GM19463 (cell line): ENCODE measurements at regions not wholly inside any gene's neighbourhood (a gene's known extent, or its start where the extent isn't known, plus 50 kb on each side); places are given as distances from the start of the nearest gene placed in this dataset.
"Not testable (repeated sequence)": the region's sequence is repeated elsewhere in the genome, so short reads cannot be mapped to it uniquely, and the experiment has no call there.

Experiments used
- ATAC-seq: cut with Tn5 transposase; IDR thresholded peaks from one replicate; pipeline ENCODE4 v1.9.1; 2021; ENCODE audit warnings: mild to moderate bottlenecking, moderate library complexity; ENCODE audit not compliant: unreplicated experiment

- ATAC-seq = no peak
Observed at GRCh38 chr2:223180463-223180862, 128.5 kb downstream of the KCNE4 start.

DNA sequence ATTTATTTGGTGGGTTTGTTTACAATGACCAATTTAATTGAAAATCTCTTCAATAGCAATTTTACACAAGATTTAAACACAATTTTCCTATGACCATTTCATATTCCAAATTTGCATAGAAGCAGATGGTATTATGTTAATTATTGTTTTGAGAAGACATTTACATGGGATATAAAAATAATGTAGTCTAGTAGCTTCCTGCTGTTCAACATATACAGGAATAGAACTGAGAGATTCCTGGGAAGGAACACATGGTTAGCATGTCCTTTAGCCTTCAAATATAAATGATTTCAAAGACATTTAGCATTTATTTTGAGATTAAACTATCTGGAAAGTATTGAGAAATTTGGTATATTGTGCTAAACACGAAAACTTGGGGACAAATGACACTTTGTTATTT is 129.6 kb downstream of the KCNE4 start:
- ATAC-seq = no peak

- no peak for ATAC-seq
Observed at GRCh38 chr2:223182356-223182755, 130.4 kb downstream of the KCNE4 start.

DNA sequence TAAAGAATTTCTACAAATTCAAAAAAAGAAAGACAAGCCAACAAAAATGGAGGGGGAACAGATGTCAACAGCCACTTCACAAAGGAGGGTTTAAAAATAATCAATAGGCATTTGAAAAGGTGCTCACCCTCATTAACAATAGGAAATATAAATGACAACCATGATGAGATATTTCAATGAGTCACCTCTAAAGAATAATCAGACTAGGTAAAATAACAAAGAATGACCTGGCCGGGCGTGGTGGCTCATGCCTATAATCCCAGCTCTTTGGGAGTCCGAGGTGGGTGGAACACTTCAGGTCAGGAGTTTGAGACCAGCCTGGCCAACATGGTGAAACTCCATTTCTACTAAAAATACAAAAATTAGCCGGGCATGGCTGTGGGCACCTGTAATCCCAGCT is 133.6 kb downstream of the KCNE4 start:
- no peak for ATAC-seq

DNA sequence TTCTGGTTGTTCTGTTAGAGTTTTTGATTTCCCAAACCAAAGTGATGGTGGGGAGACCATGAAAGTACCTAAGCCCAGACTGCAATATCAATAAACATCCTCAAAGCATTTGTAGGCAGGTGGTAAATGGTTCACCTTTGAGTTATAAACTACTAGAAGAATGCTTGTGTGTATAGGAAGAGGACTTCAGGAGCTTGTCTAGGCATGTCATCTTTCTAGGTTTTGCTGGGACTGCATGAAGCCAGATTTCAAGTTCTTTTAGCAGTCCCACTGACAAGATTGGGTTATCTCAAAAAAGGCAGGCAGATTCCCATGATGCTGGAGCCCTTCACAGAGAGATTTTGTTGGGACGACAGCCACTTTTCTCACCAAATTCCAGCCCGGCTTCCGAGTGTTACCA is 135.3 kb downstream of the KCNE4 start:
- no peak for ATAC-seq

- ATAC-seq = not testable (repeated sequence)
Observed at GRCh38 chr2:223190561-223191206, 138.7 kb downstream of the KCNE4 start.

DNA sequence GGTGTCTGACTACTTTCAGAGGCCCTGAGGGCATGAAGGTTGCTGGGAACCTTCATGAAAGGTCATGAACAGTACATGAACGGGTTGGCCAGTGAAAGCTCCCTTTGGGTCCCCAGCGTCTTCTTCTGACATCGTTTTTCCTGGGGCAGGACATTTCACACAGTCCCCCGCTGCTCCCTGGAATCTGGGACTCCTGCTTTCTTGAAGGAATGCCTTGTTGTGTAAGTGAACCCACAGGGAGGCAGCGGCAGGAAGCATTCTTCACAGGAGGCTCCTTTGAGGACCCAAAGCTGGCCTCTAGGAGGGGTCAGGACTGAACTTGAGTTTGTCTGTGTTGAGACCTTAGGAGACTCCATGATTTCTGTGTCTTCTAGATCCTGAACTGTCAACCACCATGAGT is 144.3 kb downstream of the KCNE4 start:
- no peak for ATAC-seq

- ATAC-seq = no peak
Observed at GRCh38 chr2:223197046-223197445, 145.1 kb downstream of the KCNE4 start.

DNA sequence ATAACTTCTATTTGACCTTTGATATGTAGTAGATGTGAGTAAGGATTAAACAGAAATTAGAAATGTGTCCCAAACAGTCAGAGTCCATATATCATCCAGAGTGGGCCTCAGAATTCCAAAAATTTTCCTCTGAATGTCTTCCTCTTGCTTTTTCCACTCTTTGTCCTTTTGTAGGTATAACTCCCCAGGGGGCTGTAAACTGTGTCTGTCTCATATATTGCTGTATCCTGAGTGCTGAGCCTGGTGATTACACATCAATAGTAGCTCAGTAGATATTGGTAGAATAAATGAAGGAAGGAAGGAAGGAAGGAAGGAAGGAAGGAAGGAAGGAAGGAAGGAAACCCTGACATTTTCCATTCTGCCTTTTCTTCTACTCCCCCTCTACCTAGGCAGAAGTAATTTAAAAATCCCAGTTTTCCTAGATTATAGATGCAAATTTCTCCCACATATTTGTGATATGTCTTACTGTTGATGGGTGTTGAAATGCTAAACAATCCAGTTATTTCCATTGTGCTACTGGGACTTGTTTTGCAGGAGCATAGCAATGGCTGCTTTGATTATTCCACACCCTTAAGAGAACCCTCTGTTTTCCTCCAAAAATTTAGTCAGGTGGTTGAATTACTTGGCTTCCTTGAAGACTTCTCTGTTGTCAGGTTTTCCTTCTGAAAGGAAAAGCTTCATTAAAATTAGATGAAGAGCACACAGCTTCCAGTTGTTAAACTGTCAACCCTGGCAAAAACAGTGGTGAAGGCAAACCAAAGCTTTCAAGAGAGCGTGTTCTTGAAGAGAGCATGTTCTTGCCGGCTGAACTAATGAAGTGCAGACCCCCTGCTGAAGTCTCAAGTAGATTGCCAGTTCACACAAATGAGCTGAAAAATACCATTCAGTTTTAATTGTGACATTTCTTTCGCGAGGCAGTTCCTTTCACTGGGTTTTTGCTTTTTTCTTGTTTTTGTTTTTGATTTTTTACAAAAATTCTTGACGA is 147.8 kb downstream of the KCNE4 start:
- no peak for ATAC-seq

DNA sequence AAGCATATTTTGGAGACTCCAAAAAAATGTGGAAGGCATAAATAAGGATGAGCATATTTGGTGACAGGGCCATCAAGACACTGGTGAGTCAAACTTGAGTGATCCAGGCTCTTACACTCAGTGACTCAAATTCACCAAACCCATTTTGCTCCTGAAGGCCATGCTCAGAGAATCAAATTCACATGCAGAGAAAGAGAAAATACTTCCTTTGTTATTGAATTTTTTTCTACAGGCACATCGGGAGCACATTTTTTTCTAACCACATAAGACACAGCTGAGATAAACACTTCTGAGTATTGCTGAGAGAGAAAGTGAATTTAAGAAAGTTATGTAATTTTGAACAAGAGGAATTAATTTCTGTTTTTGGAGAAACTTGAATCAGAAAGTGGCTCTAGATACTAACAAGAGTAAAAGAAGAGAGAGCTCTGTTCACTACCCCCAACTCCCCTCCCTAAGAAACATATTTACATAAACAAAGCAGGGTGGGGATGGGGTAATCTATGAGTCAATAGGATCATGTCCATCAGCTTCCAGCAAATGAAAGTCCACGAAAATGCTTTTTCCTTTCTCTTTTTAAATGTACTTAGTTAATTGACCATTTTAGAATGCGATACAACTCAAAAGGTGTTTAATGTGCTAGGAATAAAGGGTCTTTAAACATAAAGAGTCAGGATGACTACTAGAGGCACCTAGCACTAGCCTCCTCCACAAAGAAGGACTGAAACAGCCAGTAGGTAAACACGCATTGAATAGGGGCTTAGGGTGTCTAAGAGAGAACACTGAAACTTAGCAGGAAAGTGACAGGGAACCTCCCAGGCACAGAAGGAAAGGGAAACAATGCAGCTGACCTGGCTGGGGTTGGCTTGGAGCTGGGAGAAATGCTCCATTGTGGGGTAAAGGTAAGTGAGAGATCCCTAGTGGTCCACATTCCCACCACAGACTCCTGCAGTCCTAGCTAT is 152.3 kb downstream of the KCNE4 start:
- no peak for ATAC-seq

DNA sequence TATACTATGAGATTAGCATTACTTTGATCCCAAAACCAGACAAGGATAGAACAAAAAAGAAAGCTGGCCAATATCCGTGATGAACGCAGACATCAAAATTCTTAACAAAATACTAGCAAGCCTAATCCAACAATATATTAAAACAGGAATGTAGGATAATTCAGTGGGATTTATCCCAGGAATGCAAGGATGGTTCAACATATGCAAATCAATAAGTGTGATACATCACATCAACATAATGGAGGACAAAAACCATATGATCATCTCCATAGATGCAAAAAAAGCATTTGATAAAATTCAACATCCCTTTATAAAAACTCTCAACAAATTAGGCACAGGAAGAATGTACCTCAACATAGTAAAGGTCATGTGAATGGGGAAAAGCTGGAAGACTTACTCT is 158.5 kb downstream of the KCNE4 start:
- no peak for ATAC-seq

- no peak for ATAC-seq
Observed at GRCh38 chr2:223214394-223215253, 162.6 kb downstream of the KCNE4 start.

DNA sequence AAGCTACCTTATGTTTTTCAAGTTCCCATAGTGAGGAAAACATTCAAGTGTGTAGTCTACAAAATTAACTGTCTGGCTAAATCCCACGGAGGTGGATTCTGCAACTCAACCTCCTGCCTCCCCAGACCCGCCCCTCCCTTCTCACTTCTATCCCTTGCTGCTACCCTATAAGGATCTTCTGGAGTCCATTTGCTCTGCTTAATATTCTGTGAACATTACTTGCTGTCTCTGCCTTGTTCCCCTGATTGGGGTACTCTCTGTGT is 163.2 kb downstream of the KCNE4 start:
- ATAC-seq = no peak

GRCh38 chr2:223217373-223217772 is 165.4 kb downstream of the KCNE4 start:
- ATAC-seq = no peak

DNA sequence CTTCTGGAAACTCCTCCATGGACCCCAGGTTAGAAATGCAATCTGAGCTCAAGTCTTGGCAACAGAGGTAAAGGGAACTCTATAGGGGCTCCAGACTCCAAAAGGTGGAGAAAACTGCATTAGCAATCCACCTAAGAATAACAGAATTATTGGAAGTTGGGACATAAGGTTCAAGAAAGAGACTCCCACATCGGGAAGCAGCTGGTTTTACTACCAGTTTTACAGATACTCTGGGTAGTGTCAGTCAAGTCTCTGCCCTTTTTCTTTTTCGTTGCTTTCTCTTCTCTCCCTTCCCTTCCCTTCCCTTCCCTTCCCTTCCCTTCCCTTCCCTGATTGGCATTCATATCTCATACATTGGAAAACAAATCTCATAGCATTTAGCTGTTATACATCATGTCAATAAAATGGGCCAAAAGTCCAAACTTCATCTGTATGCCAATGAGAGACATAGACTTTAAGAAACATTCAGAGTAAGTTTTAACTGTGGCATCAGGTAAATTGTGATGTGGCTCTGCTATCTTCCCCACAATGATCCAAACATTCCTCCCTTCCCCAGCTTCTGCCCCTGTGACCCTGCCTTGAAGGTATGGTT is 166.7 kb downstream of the KCNE4 start:
- no peak for ATAC-seq

GRCh38 chr2:223219872-223220657 is 168.1 kb downstream of the KCNE4 start:
- ATAC-seq = no peak

GRCh38 chr2:223220658-223220925 is 168.6 kb downstream of the KCNE4 start:
- ATAC-seq = no peak

- no peak for ATAC-seq
Observed at GRCh38 chr2:223221139-223221835, 169.3 kb downstream of the KCNE4 start.

DNA sequence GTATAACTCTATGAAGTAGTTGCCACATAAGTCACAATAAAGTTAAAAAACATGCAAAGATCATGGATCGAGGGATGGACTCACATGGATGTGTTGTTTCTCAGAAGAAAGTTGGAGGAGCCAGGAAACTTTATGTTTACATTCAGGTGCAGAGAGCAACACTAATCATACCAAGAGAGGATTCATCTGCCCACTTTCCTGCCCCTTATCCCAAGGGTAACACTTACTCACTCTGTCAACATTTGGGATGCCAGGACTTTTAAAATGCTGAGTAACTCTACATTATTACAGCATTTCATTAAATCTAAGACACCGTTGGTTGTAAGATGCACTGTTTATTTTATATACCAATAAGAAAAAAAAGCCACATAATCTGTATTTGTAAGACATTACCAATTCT is 170.4 kb downstream of the KCNE4 start:
- no peak for ATAC-seq
